Occipital lobe (tissue), 1 donor: ENCODE measurements at regions not wholly inside any gene's neighbourhood (a gene's known extent, or its start where the extent isn't known, plus 50 kb on each side); places are given as distances from the start of the nearest gene placed in this dataset.

Experiments
- DNase-seq: peaks from one replicate; lab custom pipeline; 2025; lab: John Stamatoyannopoulos, UW

DNA sequence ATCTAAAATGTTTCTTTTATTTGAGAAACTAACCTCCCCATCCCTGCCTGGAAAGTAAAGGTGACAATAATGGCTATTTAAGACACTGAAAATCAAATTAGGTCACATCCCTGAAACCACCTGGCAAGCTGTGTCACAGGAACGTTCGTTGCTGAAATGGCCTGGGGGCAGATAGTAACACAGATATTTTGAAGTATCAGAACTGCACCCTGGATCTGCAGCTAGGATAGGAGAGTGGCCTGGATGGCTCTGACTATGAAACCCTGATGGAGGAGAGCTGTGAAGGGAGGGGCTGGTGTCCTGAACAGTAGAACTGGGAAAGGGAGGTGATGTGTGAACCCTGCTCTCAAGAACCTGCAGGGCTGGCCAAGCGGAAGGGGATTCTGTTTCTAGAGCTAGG lies 648.3 kb upstream of the CFAP20DC start:
- DNase-seq = no peak

DNA sequence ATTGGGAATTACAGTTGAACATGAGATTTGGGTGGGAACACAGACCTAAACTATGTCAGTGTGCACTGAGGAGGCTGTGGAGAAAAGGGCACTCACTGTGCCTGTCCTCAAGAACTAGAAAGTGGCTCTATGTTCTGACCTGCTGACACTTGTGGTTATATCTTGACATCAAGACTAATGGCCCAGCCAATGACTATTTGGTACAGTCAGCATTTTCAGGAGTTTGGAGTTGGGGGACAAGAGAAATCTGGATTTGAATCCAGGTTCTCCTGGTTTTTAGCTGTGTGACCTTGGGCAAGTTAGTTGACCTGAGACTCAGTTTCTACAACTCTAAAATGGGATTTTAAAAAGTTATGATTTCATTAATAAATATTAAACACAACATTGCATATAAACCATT lies 647.0 kb upstream of the CFAP20DC start:
- no peak for DNase-seq

DNA sequence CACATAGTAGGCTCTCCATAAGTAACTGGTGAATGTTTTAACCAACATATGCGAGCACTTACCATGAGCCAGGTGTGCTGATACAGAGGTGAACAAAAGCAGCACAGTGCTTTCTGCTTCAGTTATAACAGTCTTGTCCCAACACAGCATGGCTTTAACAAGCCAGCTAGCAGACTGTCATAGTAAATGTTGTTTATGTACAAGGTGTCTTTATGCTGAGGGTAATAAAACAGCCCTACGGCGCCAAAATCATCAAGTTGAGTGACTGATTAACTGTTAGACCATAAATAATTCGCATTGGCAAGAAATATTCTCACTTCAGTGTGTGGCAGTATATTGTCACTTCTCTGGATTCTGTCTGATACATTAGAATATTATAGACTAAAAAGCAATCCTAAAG lies 646.0 kb upstream of the CFAP20DC start:
- DNase-seq = no peak

DNA sequence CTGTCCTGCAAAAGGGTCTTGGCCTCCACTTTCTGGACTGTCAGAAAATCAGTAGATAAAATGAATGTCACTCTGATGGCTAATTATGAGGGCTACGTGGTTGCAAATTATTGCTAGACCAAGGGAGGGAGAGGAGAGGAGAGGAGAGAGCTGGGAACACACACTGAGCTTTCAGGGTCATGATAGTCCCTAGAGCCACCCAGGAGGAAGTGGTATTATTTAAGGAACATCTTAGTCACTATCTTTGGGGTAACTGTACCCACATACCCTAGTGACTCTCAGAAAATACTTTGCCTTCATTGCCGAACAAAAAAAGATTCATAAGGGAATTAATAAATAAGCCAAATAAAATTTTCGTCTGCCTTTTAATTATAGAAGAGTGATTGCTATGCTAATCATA lies 642.3 kb upstream of the CFAP20DC start:
- DNase-seq = no peak

DNA sequence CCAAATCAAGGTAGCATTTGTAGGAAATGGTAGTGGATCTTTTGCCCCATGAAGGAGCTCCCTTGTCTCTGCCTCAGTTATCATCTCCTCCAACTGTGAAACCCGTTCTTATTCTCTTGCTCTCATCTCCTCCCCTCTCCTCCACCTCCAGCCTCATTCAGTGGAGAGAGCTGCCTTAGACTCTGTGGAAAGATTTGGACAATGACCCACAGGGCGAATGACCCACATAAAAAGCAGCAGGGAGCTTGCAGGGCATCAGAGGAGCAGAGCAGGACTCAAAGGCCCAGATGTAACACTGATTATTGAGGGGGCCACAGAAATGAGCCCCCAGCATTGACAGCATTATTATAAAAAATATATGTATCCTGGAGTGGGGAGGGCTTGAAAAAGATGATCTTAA lies 641.1 kb upstream of the CFAP20DC start:
- DNase-seq = no peak

DNA sequence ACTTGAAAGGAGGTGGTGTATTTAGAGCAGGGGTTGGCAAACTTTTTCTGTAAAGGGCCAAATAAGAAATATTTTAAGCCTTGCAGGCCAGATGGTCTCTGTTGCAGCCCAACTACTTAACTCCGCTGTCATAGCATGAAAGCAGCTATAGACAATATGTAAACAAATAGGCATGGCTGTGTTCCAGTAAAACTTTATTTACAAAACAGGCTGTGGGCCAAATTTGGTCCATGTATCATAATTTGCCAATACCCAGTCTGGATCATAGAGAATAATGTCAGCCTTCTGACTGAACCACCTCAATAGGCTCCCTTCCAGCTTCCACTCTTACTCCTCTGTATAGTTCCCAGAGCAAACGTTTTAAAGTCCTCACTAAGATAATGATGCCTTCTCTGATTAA lies 638.8 kb upstream of the CFAP20DC start:
- no peak for DNase-seq

DNA sequence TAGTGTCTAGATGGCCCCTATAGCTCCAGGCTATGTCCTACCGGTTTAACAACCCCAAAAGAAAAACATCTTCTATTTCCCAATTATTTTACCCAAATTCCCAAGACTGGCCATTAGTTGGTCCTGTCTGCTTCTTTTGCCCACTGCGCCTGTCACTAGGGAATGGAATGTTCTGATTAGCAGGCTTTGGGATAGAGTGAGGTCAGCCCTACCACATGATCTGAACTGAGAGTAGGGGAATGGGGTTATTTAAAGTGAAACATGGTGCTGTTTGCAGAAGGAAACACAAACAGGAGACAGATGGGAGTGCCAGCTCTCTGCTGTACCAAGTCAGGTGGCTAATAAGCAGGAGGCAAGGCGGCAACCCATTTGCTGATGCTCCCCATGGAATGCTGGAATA lies 635.6 kb upstream of the CFAP20DC start:
- DNase-seq = no peak

DNA sequence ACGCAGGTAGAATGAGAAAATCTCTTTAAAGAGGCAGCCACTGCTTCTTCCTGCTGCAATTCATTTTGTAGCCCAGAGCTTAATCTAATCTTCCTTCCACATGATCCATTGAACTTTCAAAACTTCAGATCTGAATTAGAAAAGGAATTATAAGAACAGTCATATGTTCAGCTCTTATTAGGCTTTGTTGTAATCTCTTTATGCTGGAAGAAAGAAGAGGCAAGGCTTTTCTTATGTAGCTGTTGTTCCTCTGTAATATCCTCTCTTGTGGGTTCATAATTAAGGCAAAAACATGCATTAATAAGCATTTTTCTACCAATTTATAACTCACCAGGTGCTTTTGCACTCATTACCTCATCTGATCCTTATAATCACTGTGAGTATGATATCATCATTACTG lies 634.9 kb upstream of the CFAP20DC start:
- DNase-seq = no peak

DNA sequence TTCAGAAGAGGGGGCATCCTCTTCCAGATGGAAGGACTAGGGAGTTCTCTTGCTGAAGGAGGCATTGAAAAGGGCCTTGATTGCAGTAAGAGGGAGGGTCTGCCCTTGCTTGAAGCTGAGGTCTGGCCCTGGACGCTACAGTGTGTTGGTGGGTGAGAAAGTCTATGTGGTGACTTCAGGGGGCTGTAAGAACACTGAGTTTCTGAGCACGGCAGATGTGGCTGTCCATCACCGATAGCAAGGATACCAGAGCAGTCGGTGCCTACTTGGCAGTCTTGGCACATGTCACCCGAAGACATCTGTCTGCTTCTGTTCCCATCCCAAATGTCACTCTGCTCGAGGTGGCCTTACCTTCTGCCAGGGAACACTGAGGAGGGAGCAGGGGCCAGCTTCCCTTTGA lies 631.1 kb upstream of the CFAP20DC start:
- no peak for DNase-seq

DNA sequence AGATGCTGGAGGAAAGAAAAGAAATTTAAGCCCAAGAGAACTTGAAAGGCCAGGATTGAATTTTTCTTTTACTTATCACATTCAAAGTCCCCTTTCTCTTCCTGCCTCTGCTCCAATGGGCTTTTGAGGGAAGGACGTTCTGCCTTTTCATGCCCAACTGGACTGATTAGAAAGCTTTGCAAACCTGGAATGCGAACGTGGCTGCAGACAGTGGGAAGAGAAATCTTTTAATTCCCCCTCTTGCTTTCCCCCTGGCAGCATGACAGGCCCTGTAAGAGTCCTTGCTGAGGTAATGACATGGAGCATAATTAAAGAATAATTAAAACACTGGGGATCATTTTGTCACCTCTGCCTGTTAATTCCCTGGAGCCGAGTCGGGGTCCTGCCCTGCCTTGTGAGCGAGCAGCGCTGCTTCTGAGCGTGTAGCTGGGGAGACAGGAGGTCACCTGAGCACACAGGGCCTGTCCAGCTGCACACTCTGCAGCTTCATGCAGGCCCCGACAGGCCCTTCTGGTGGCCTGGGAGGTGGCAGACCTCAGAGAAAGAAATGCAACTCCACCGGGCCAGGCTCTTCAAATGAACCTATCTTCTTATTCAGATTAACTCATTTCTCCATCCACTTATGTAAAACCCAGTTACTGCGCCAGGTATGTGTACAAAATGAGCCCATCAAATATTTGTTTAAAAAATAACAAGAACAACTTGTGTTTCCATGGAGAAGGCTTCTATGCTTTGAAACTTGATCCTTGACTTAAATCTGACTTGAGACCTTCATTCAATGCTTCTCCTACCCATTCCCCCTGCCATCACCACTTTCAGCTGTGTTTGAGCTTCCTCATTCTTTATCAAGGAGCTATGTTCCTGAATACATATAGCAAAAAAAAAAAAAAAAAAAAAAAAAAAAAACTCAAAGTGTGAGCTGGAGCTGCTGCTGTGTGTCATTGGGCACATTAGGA lies 628.2 kb upstream of the CFAP20DC start:
- DNase-seq = no peak

DNA sequence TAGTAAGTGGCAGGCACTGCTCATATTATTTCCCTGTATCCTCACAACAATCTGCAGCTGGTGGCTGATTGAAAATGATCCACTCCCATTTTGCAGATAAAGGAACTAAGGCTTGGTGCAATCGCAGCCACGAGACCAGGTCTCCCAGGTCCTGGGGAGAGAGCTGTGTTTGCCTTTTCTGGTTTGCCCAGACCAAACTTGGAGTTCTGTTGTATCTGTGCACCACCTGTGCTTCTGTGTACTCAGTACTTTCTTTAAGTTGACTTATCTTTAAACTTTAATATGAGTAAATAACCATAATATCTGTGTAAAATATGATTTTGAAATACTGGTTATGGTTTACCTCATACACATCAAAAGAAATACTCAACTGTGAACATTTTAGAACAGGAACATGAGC lies 625.7 kb upstream of the CFAP20DC start:
- no peak for DNase-seq

DNA sequence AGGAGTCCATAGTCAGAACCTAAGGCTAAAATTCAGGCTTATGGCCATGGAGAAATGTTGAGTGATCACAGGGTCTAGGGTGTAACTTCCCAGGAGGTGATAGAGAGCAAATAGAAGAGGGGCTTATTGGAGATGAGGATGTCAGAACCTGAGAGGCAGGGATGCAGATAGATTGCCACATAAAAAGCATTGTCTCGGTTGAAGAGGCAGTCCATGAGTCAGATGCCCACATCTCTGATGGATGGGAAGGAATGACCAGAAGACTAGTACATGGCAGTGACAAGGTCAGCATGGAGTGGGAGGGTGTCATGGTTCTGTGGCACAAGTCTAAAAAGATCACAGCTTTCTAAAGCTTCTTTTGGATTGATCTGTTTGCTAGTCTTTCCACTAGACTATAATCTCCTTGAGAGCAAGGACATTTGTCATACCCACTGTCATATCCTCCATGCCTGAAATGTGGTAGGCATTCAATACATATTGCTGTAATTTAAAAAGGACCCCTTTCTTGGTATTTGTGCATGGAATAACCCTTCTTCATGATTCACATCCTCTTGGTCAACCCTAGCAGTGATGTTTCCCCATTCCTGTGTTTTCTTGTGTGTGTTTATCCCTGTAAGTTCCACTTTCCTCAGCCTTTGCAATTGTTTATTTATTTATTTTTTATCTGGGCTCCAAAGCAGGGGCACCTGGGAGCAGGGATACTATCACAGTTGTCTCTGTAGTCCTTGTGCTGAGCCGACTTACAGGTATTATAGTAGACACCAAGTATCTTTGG lies 613.4 kb upstream of the CFAP20DC start:
- no peak for DNase-seq

DNA sequence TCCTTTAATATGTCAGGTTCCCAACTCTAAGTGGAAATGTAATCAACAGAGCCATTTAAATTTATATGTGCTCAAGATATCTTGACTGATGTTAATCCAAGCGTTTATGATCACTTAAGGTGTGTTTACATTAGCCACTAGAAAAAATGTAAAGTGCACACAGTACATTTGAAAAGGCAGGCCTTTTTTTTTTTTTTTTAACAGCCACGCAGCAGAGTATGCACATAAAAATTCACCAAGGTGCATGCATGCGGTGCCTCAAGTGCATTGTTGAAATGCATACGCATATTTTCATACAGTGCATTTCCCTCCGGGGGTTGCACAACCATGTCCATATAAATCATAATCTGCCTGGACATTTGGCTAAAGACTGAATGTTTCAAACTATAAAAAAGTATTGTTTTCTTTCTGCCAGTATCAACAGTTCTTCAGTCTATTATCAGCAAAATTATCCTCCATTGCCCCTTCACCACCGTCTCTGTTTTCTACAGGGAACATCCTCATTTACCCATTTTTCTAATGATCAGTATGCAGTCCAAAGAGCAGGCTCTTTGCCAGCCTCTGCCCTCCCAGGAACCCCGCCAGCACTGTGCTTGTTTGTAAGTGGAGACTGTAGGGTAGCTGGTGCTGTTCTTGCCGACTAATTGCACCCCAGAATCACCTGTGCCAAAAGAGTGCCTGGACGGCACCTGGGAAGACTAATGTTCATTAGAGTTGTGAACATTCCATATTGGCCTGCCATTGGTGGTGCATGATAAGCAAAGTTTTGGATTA lies 611.2 kb upstream of the CFAP20DC start:
- no peak for DNase-seq

DNA sequence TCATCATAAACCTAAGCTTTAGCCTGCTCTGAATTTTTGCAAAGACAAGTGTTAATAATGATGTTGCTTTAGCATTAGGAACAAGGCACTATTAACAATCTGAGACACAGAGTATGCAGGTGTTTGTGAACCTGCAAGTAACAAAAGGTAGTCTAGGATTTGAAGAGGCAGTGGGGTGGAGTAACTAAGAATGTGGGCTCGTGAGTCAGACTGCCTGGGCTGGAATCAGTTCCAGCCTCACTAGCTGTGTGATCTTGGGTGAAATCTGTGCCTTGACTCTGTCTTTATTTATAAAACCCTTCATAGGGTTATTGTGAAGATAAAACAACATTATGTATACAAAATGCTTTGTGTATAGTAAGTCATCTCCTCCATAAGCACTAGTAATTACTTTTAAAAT lies 610.6 kb upstream of the CFAP20DC start:
- no peak for DNase-seq

DNA sequence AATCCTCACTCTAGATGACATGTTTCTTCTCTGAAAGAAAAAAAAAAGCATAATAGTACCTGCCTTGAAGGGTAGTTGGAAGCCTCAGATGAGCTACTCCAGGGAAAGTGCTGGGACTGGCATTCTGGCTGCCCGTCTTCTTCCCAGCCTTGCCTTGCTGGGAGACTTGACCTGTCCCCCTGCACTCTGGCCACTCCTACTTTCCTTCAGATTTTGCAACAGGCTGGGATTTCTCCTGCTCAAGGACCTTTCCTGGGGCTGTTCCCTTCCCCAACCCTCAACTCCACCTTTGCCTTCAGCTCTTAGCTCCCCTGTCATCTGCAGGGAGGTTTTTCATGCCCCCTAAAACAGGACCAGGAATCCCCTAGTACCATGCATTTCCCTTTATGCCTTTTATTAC lies 609.9 kb upstream of the CFAP20DC start:
- no peak for DNase-seq

DNA sequence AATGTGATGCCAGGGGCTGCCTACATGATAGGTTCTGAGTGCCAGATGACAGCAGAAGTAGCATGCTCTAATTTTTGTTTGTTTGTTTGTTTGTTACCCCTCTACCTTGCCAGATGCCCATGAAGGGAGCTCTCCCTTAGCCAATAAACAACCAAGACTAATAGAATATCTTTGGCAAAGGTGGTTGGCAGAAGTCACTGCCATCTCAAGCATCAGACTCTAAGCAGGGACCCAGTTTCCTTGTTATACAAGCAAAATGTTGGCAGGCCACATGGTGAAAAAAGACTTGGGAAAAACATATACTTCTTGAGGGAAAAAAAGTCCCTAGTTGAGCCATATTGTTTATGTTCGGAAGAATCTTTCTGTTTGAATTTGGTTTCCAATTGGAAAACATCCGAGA lies 609.0 kb upstream of the CFAP20DC start:
- no peak for DNase-seq

DNA sequence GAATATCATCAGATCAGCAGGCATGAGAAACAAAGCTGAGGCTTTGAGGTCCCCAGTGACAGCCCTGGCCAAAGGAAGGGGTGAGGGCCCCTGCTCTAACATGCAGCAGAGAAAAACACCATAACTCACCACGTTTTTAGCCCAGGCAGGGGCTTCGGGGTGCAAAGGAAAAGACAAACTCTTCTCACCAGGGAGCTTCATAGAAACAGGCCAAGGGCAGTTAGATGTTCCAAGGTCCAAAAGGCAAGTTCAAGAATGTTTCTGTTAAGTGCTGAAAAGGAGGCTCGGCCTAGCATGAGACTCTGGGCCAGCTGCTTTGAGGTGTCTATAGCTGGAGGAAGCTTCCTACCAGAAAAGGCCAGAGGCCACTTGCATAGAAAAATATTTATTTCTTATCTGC lies 608.4 kb upstream of the CFAP20DC start:
- DNase-seq = no peak

DNA sequence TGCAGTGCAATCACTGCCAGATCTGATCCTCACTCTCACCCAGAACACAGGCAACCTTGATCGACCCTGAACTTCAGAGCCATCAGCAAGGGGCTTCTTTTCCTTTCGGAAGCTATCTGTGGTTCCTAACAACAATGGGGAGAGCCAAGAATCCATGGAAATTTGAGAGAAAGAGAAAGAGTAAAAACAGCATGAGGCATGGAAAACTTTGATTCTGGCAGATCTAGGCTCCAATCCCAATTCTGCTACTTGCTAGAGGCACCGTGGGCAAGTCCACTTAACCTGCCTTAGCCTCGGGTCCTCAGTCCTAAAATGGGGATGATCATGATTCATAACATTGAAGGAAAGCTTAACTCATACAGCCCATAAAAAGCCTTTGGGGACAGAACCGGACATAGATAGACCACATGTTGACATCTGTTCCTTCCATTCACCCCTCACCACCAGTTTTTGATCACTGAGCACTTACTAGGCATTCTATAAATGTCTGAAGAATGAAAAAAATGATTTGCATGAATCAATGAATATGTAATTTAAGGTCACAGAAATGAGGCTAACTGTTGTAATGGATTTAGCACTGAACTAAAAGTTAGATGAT lies 605.7 kb upstream of the CFAP20DC start:
- no peak for DNase-seq

DNA sequence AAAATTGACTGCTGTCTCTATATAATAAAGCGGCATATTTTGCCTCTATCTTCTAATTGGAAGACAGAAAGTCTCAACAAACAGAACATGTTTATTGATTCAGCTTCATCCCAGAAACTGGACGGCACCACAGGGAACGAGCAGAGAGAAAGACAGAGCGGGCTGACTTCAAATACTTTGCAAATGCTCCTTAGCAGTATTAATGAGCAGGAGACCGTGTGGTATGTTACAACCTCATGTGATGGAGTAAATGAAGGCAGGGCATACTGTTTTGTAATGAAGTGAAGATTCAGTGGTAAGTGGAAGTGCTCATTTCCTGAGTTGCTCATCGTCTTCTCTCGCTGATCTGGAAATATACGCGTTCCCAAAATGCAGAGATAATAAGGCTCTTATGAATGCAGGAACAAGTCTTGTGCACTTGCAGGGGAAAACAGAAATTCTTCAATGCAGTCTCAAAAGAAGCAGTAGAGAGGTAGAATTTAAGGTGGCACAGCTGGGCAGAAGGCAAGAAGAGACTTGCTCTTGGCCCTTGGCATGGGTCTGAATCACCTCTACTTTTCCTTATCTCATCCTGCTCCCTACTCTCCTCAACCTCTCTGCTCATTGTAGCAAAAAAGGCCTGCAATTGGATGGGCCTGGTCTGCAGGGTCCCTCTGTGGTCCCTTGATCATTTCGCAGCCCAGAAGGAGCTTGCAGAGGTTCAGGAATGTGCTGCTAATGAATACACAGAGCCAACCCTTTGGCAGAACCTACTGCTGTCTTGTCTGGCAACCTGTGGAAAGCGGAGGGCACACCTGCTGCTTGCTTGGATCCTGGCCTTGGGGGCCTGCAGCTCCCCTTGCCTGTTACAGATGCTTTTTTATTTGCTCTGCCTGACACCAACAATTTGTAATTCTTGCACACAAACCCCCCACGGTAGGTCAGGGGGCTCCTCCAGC lies 604.9 kb upstream of the CFAP20DC start:
- no peak for DNase-seq

DNA sequence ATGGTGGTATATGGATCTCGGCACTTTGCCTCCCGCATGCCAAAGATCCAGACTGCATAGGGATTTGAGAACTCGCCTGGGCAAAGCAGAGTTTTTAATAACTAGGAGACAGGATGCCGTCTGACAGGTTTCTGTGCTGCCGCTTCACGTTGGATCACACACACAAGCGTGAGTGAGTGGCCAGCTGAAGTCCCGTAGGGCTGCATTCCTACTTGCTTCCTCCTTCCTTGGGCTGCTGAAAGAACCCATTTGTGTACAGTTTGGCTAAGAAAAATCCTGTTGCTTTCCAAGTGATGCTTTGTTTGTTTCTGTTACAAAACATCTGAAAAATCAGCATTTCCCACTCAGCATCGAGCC lies 604.3 kb upstream of the CFAP20DC start:
- DNase-seq = no peak
